Smooth muscle cell (in vitro differentiated cells): ENCODE measurements at regions not wholly inside any gene's neighbourhood (a gene's known extent, or its start where the extent isn't known, plus 50 kb on each side); places are given as distances from the start of the nearest gene placed in this dataset.

Source experiments
- DNase-seq: peaks from one replicate; lab custom pipeline; 2025; ENCODE audit not compliant: unreplicated experiment; lab: John Stamatoyannopoulos, UW
- H2AFZ ChIP-seq: fragments of 200-600 bp; sonication (generic); 2 replicates; pipeline ENCODE4 v1.6.0; 2016; ENCODE audit warnings: antibody characterized with exemption, low read depth, mild to moderate bottlenecking
- H3F3A ChIP-seq: fragments of 200-600 bp; sonication (generic); 2 replicates; pipeline ENCODE4 v1.6.0; 2017; ENCODE audit warnings: antibody characterized with exemption, low read depth
- H3K27ac ChIP-seq: fragments of 200-600 bp; sonication (generic); 2 replicates; pipeline ENCODE4 v1.5.1; 2016; ENCODE audit warnings: low read depth, mild to moderate bottlenecking
- H3K27me3 ChIP-seq: fragments of 200-600 bp; sonication (generic); 2 replicates; pipeline ENCODE4 v1.6.1; 2016; ENCODE audit warnings: low read depth, mild to moderate bottlenecking
- H3K36me3 ChIP-seq: fragments of 200-600 bp; sonication (generic); 2 replicates; pipeline ENCODE4 v1.5.1; 2016; ENCODE audit warnings: low read depth
- H3K4me1 ChIP-seq: fragments of 200-600 bp; sonication (generic); 2 replicates; pipeline ENCODE4 v1.5.1; 2016; ENCODE audit warnings: low read depth
- H3K4me2 ChIP-seq: fragments of 200-600 bp; sonication (generic); 2 replicates; pipeline ENCODE4 v1.6.0; 2016; ENCODE audit warnings: mild to moderate bottlenecking
- H3K4me3 ChIP-seq: fragments of 200-600 bp; sonication (generic); 2 replicates; pipeline ENCODE4 v1.5.1; 2016; ENCODE audit warnings: mild to moderate bottlenecking
- H3K79me2 ChIP-seq: fragments of 200-600 bp; sonication (generic); 2 replicates; pipeline ENCODE4 v1.6.0; 2016; ENCODE audit warnings: low read depth, mild to moderate bottlenecking
- H3K9ac ChIP-seq: fragments of 200-600 bp; sonication (generic); 2 replicates; pipeline ENCODE4 v1.6.0; 2016; ENCODE audit warnings: low read depth
- H3K9me3 ChIP-seq: fragments of 200-600 bp; sonication (generic); replicated peaks from 2 replicates; pipeline ENCODE4 v1.5.1; 2016; ENCODE audit warnings: low read depth
- H4K20me1 ChIP-seq: fragments of 200-600 bp; sonication (generic); 2 replicates; pipeline ENCODE4 v1.6.0; 2016; ENCODE audit warnings: low read depth
- WGBS: methylation state at CpG from one replicate; pipeline ENCODE4 v1.1.7; 2016; ENCODE audit warnings: low lambda C conversion rate; 5-methylcytosine and 5-hydroxymethylcytosine counted together
- TF ChIP-seq, protein P1 (sequence below): fragments of 200-600 bp; sonication (generic); IDR thresholded peaks from 2 replicates; pipeline ENCODE4 v1.5.1; 2017; ENCODE audit warnings: borderline replicate concordance, mild to moderate bottlenecking, antibody characterized with exemption; ENCODE audit not compliant: insufficient read depth, poor library complexity, severe bottlenecking

DNA sequence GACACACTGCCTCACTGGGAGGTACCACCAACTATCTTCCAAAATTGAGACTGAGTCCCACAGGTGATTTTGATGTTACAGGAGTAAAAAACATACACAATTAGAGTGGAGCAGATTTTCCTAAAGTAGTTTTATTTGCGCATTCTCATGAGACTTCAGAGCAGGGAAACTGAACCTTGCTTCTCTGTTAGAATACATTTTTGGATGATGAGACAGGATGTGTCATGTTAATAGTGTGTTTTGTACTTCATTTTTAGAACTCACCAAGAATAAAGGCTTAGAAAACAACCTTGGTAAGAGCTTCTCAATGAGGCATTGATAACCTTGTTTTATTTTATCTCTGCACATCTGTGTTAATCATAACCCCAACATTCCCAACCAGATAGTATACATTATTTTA is 310.2 kb upstream of the GALNT5 start:
- H3K4me2 ChIP-seq, result no peak overlapping the region
- TF ChIP-seq, protein P1, sequence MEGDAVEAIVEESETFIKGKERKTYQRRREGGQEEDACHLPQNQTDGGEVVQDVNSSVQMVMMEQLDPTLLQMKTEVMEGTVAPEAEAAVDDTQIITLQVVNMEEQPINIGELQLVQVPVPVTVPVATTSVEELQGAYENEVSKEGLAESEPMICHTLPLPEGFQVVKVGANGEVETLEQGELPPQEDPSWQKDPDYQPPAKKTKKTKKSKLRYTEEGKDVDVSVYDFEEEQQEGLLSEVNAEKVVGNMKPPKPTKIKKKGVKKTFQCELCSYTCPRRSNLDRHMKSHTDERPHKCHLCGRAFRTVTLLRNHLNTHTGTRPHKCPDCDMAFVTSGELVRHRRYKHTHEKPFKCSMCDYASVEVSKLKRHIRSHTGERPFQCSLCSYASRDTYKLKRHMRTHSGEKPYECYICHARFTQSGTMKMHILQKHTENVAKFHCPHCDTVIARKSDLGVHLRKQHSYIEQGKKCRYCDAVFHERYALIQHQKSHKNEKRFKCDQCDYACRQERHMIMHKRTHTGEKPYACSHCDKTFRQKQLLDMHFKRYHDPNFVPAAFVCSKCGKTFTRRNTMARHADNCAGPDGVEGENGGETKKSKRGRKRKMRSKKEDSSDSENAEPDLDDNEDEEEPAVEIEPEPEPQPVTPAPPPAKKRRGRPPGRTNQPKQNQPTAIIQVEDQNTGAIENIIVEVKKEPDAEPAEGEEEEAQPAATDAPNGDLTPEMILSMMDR, result no peak
- no peak for DNase-seq
- H3K27ac ChIP-seq, result no peak overlapping the region
- no peaks in the 10 kb centered on the region for H3K9me3 ChIP-seq
- no peak overlapping the region for H2AFZ ChIP-seq
- 84% methylated on average over 1 of the region's 1 CpG for WGBS
- no peaks in the 10 kb centered on the region for H3K79me2 ChIP-seq
- H3K27me3 ChIP-seq, result no peaks in the 10 kb centered on the region
- H3K4me1 ChIP-seq, result no peaks in the 10 kb centered on the region
- no peak overlapping the region for H3K9ac ChIP-seq
- no peaks in the 10 kb centered on the region for H4K20me1 ChIP-seq
- no peak overlapping the region for H3K4me3 ChIP-seq
- no peaks in the 10 kb centered on the region for H3K36me3 ChIP-seq
- no peaks in the 10 kb centered on the region for H3F3A ChIP-seq

DNA sequence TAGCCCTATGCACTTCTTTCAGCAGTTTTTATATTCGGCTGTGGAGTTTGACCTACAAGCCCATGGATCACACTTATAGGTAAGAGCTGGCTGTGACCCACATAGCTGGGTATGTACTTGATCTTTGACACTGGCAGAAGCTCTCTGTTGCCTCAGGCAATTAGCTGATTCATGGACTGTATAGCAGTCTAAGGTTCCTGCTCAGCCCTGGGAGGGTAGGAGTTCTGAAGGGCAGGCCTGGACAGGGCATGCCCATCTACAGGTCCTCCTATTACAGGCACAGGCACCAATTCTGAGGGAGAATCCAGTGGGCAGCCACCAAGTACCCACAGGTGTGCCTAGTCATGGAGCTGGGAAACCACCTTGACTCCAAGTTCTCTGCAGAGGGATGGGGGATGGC is 301.8 kb upstream of the GALNT5 start:
- H3K27me3 ChIP-seq, result no peaks in the 10 kb centered on the region
- no peaks in the 10 kb centered on the region for H3F3A ChIP-seq
- H3K79me2 ChIP-seq, result no peaks in the 10 kb centered on the region
- 97% methylated on average over 1 of the region's 1 CpG for WGBS
- no peak for DNase-seq
- TF ChIP-seq, protein P1, result no peak
- no peak overlapping the region for H3K9ac ChIP-seq
- H3K4me2 ChIP-seq, result no peak overlapping the region
- no peak overlapping the region for H3K27ac ChIP-seq
- H4K20me1 ChIP-seq, result no peaks in the 10 kb centered on the region
- H3K9me3 ChIP-seq, result no peaks in the 10 kb centered on the region
- no peak overlapping the region for H3K4me3 ChIP-seq
- no peaks in the 10 kb centered on the region for H3K36me3 ChIP-seq
- H2AFZ ChIP-seq, result no peak overlapping the region
- H3K4me1 ChIP-seq, result no peaks in the 10 kb centered on the region

DNA sequence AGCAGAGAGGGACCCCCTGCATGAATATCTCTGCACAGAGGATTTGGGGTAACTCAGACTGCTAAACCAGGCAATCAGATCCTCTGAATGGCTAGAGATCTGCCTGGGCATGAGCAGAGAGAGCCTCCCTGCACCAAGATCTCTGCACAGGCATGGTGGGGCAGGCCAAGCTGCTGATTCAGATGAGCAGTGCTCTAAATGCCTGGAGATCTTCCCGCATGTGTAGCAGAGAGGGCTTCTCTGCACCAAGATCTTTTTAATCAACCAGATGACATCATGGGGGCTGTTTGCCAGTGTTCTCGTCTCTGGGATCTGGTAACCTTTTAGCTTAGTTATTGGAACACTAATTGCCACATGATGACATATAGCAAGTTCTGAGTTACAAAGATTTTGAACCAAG is 301.3 kb upstream of the GALNT5 start:
- TF ChIP-seq, protein P1, result no peak
- H3K4me1 ChIP-seq, result no peaks in the 10 kb centered on the region
- H3K9me3 ChIP-seq, result no peaks in the 10 kb centered on the region
- no peak overlapping the region for H3K9ac ChIP-seq
- H3F3A ChIP-seq, result no peaks in the 10 kb centered on the region
- no peak overlapping the region for H3K4me3 ChIP-seq
- WGBS, result 80% methylated on average over 2 of the region's 2 CpGs
- no peaks in the 10 kb centered on the region for H3K36me3 ChIP-seq
- H3K79me2 ChIP-seq, result no peaks in the 10 kb centered on the region
- no peaks in the 10 kb centered on the region for H3K27me3 ChIP-seq
- no peak overlapping the region for H3K4me2 ChIP-seq
- no peak for DNase-seq
- no peak overlapping the region for H3K27ac ChIP-seq
- no peaks in the 10 kb centered on the region for H4K20me1 ChIP-seq
- H2AFZ ChIP-seq, result no peak overlapping the region

DNA sequence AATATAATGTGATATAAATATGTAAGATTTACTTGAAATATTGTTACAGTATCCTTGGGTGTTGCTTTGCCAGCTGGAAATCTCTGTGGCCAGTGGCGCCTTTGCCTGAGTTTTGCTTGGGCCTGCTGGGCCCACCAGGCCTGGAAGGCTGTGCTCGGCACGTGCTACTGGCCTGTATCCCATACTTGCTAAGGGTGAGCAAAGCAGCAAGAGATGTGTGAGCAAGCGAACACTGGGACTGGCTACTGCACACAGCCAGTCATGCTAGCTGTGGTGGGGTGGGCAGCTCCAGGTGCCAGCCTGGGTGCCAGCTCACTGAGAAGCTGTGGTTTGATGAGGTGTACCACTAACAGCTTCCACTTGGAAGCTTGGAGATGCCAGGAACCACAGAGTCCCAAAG is 299.1 kb upstream of the GALNT5 start:
- Histone ChIP-seq H3K27me3 (no peaks in the 10 kb centered on the region), H3K27ac (no peak overlapping the region), H2AFZ (no peak overlapping the region), H3K36me3 (no peaks in the 10 kb centered on the region), H3K4me2 (no peak overlapping the region), H3K9ac (no peak overlapping the region), H3K4me3 (no peak overlapping the region), H3K9me3 (no peaks in the 10 kb centered on the region), H4K20me1 (no peaks in the 10 kb centered on the region), H3K79me2 (no peaks in the 10 kb centered on the region), H3K4me1 (no peaks in the 10 kb centered on the region), H3F3A (no peaks in the 10 kb centered on the region)
- TF ChIP-seq, protein P1, result no peak
- DNase-seq, result no peak
- WGBS, result 97% methylated on average over 4 of the region's 4 CpGs
